ENCODE measurements at regions not wholly inside any gene's neighbourhood (a gene's known extent, or its start where the extent isn't known, plus 50 kb on each side); places are given as distances from the start of the nearest gene placed in this dataset.

DNA sequence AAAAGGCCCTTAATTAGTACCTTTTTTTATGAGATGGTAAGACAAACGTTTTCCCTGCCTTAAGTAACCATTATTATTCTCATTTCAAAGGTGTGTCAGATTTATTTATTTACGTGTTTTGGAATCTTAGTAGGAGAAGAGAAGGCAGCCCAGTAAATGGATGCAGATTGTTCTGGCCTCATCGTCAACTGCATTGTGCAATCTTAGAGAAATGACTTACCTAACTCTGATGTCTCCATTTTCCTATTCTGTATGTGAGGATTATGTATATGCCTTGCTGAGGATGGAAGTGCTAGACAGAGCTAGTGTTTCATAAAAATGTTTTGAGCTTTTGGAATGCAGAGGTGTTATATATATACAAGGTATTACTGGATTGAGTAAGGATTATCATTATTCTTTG is 97.0 kb upstream of the JAG1 start:
- Histone ChIP-seq H3K36me3 (ENCODE audit: insufficient read depth, low read length) (no peaks in the 10 kb centered on the region), H3K79me2 (replicated peaks; ENCODE audit: insufficient read depth, low read length) (no peaks in the 10 kb centered on the region), H3K4me2 (ENCODE audit: low read length) (no peak overlapping the region), H3K4me3 (ENCODE audit: low read length) (no peak overlapping the region), H3K27ac (ENCODE audit: low read length) (no peak overlapping the region), H2AFZ (ENCODE audit: low read depth, low read length) (no peak overlapping the region), H3F3A (ENCODE audit: insufficient read depth, low read length, poor library complexity, severe bottlenecking) (no peaks in the 10 kb centered on the region), H3K27me3 (ENCODE audit: insufficient read depth, low read depth, low read length) (no peaks in the 10 kb centered on the region), H3K9me3 (ENCODE audit: low read length) (no peaks in the 10 kb centered on the region), H3K9me2 (ENCODE audit: insufficient read depth, low read length) (no peaks in the 10 kb centered on the region), H4K20me1 (ENCODE audit: insufficient read depth) (no peaks in the 10 kb centered on the region), H3K9ac (ENCODE audit: low read length) (no peak overlapping the region)
- TF ChIP-seq MXI1 (conservative IDR thresholded peaks at IDR 0.05; ENCODE audit: poor library complexity, severe bottlenecking), result no peak
- TF ChIP-seq EP300 (conservative IDR thresholded peaks at IDR 0.05; ENCODE audit: poor library complexity, severe bottlenecking), result no peak
- TF ChIP-seq SMC3 (conservative IDR thresholded peaks at IDR 0.05; ENCODE audit: poor library complexity), result no peak
- no peak for TF ChIP-seq TAF1 (IDR thresholded peaks at IDR 0.05; ENCODE audit: low read depth)
- no peak for TF ChIP-seq EZH2 (IDR thresholded peaks at IDR 0.05; ENCODE audit: borderline replicate concordance, insufficient read depth, low read length, poor library complexity, severe bottlenecking)
- no peak for TF ChIP-seq POLR2AphosphoS5 (IDR thresholded peaks at IDR 0.05)
- TF ChIP-seq, protein P1, sequence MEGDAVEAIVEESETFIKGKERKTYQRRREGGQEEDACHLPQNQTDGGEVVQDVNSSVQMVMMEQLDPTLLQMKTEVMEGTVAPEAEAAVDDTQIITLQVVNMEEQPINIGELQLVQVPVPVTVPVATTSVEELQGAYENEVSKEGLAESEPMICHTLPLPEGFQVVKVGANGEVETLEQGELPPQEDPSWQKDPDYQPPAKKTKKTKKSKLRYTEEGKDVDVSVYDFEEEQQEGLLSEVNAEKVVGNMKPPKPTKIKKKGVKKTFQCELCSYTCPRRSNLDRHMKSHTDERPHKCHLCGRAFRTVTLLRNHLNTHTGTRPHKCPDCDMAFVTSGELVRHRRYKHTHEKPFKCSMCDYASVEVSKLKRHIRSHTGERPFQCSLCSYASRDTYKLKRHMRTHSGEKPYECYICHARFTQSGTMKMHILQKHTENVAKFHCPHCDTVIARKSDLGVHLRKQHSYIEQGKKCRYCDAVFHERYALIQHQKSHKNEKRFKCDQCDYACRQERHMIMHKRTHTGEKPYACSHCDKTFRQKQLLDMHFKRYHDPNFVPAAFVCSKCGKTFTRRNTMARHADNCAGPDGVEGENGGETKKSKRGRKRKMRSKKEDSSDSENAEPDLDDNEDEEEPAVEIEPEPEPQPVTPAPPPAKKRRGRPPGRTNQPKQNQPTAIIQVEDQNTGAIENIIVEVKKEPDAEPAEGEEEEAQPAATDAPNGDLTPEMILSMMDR (IDR thresholded peaks at IDR 0.05; ENCODE audit: poor library complexity, severe bottlenecking), result no peak
- no peak for TF ChIP-seq RAD21 (conservative IDR thresholded peaks at IDR 0.05)
- TF ChIP-seq, protein P2, sequence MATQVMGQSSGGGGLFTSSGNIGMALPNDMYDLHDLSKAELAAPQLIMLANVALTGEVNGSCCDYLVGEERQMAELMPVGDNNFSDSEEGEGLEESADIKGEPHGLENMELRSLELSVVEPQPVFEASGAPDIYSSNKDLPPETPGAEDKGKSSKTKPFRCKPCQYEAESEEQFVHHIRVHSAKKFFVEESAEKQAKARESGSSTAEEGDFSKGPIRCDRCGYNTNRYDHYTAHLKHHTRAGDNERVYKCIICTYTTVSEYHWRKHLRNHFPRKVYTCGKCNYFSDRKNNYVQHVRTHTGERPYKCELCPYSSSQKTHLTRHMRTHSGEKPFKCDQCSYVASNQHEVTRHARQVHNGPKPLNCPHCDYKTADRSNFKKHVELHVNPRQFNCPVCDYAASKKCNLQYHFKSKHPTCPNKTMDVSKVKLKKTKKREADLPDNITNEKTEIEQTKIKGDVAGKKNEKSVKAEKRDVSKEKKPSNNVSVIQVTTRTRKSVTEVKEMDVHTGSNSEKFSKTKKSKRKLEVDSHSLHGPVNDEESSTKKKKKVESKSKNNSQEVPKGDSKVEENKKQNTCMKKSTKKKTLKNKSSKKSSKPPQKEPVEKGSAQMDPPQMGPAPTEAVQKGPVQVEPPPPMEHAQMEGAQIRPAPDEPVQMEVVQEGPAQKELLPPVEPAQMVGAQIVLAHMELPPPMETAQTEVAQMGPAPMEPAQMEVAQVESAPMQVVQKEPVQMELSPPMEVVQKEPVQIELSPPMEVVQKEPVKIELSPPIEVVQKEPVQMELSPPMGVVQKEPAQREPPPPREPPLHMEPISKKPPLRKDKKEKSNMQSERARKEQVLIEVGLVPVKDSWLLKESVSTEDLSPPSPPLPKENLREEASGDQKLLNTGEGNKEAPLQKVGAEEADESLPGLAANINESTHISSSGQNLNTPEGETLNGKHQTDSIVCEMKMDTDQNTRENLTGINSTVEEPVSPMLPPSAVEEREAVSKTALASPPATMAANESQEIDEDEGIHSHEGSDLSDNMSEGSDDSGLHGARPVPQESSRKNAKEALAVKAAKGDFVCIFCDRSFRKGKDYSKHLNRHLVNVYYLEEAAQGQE (IDR thresholded peaks at IDR 0.05; ENCODE audit: borderline replicate concordance), result no peak

DNA sequence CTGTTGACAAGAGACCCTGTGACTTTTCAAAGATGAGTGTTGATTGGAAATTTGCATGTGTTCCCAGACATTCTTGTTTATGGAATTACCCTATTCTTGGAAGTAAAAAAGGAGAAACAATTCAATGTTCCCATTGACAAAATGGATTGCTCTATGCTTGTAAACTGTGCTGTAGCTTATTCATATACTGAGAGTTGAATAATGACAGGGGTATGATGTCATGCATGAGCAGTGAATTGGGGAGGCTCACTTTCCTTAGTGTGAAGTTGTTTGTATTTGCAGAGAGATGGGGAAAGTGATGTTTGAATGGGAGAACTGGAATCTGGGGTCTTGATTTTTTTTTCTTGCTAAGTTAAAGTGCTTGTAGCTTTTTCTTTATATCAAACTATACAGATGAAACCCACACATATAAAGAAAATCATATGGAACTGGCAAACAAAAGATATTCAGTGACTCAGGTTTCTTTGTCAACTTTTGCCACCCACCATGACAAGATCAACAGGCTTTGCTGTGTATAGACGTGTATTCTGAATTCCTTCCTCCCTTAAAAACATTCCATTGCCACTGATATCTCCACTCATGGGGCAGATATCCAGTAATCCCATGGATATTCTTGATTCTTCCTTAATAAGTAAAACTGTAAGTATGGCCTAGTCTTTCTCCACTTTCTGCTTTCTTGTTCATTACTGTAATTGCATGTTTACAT is 97.8 kb upstream of the JAG1 start:
- Histone ChIP-seq H2AFZ (ENCODE audit: low read depth, low read length) (no peak overlapping the region), H3K36me3 (ENCODE audit: insufficient read depth, low read length) (no peaks in the 10 kb centered on the region), H3K9me2 (ENCODE audit: insufficient read depth, low read length) (no peaks in the 10 kb centered on the region), H3K4me2 (ENCODE audit: low read length) (no peak overlapping the region), H3F3A (ENCODE audit: insufficient read depth, low read length, poor library complexity, severe bottlenecking) (no peaks in the 10 kb centered on the region), H3K27me3 (ENCODE audit: insufficient read depth, low read depth, low read length) (no peaks in the 10 kb centered on the region), H3K9ac (ENCODE audit: low read length) (no peak overlapping the region), H3K4me3 (ENCODE audit: low read length) (no peak overlapping the region), H3K9me3 (ENCODE audit: low read length) (no peaks in the 10 kb centered on the region), H4K20me1 (ENCODE audit: insufficient read depth) (no peaks in the 10 kb centered on the region), H3K27ac (ENCODE audit: low read length) (no peak overlapping the region), H3K79me2 (replicated peaks; ENCODE audit: insufficient read depth, low read length) (no peaks in the 10 kb centered on the region)
- TF ChIP-seq, protein P1 (IDR thresholded peaks at IDR 0.05; ENCODE audit: poor library complexity, severe bottlenecking), result no peak
- TF ChIP-seq EZH2 (IDR thresholded peaks at IDR 0.05; ENCODE audit: borderline replicate concordance, insufficient read depth, low read length, poor library complexity, severe bottlenecking) (no peak), RAD21 (conservative IDR thresholded peaks at IDR 0.05) (no peak), EP300 (conservative IDR thresholded peaks at IDR 0.05; ENCODE audit: poor library complexity, severe bottlenecking) (no peak), TAF1 (IDR thresholded peaks at IDR 0.05; ENCODE audit: low read depth) (no peak), POLR2AphosphoS5 (IDR thresholded peaks at IDR 0.05) (no peak), SMC3 (conservative IDR thresholded peaks at IDR 0.05; ENCODE audit: poor library complexity) (no peak), MXI1 (conservative IDR thresholded peaks at IDR 0.05; ENCODE audit: poor library complexity, severe bottlenecking) (no peak)
- TF ChIP-seq, protein P2 (IDR thresholded peaks at IDR 0.05; ENCODE audit: borderline replicate concordance), result no peak

Data from neural cell (in vitro differentiated cells).